CD14-positive monocyte (primary cell): ENCODE measurements at regions not wholly inside any gene's neighbourhood (a gene's known extent, or its start where the extent isn't known, plus 50 kb on each side); places are given as distances from the start of the nearest gene placed in this dataset.

Experiments
- DNase-seq, 3 donors: peaks; one replicate each; pipeline ENCODE4 v3.0.0-alpha.2; 2011 to 2022
- H2AFZ ChIP-seq: 2 replicates; pipeline ENCODE4 v1.6.0; 2012; ENCODE audit warnings: mild to moderate bottlenecking, low read depth, low read length, inconsistent platforms; ENCODE audit not compliant: insufficient read depth, poor library complexity, severe bottlenecking
- H3K27ac ChIP-seq, 2 donors: 1 replicate in 1 of 2; 2 replicates in 1 of 2; pipeline ENCODE4 v1.5.1; 2012 to 2013; ENCODE audit warnings: low read length in 2 of 2, control low read depth in 1 of 2, inconsistent platforms in 1 of 2, low read depth in 1 of 2, mild to moderate bottlenecking in 1 of 2
- H3K27me3 ChIP-seq, 2 donors: one replicate each; pipeline versions ENCODE4 v1.6.0 to v1.6.1; 2011 to 2013; ENCODE audit warnings: low read length in 2 of 2; ENCODE audit not compliant: control insufficient read depth in 2 of 2, insufficient read depth in 2 of 2
- H3K36me3 ChIP-seq, 2 donors: replicated peaks in 1 of 2; 1 replicate in 1 of 2; 2 replicates in 1 of 2; pipeline versions ENCODE4 v1.5.1 to v1.6.1; 2012 to 2013; ENCODE audit warnings: low read length in 2 of 2, control low read depth in 1 of 2, inconsistent platforms in 1 of 2, mild to moderate bottlenecking in 1 of 2; ENCODE audit not compliant: insufficient read depth in 2 of 2, control insufficient read depth in 1 of 2
- H3K4me1 ChIP-seq, 2 donors: 1 replicate in 1 of 2; 2 replicates in 1 of 2; pipeline versions ENCODE4 v1.5.1 to v1.6.1; 2012 to 2013; ENCODE audit warnings: low read length in 2 of 2, control low read depth in 1 of 2, inconsistent platforms in 1 of 2, mild to moderate bottlenecking in 1 of 2, moderate library complexity in 1 of 2; ENCODE audit not compliant: insufficient read depth in 2 of 2, control insufficient read depth in 1 of 2
- H3K4me2 ChIP-seq: replicated peaks from 2 replicates; pipeline ENCODE3; 2012; ENCODE audit warnings: low read length, moderate library complexity, mild to moderate bottlenecking; ENCODE audit not compliant: poor library complexity, severe bottlenecking; ENCODE audit errors: extremely low read depth
- H3K4me3 ChIP-seq, 3 experiments: fragments of 200-600 bp in 1 of 3; sonication (generic) in 1 of 3; replicated peaks in 1 of 3; 1 replicate in 2 of 3; 2 replicates in 1 of 3; pipeline ENCODE4 v1.5.1; 2011 to 2013; ENCODE audit warnings: low read length in 3 of 3, mild to moderate bottlenecking in 3 of 3, control low read depth in 2 of 3, low read depth in 2 of 3, inconsistent platforms in 1 of 3, moderate library complexity in 1 of 3
- H3K79me2 ChIP-seq: 2 replicates; pipeline ENCODE4 v1.6.0; 2012; ENCODE audit warnings: mild to moderate bottlenecking, control low read depth, inconsistent platforms, low read length, moderate library complexity; ENCODE audit not compliant: insufficient read depth
- H3K9ac ChIP-seq: 2 replicates; pipeline ENCODE4 v1.6.0; 2017; ENCODE audit warnings: low read length, mild to moderate bottlenecking; ENCODE audit not compliant: insufficient read depth, poor library complexity, severe bottlenecking
- H3K9me3 ChIP-seq, 2 donors: replicated peaks in 1 of 2; 1 replicate in 1 of 2; 2 replicates in 1 of 2; pipeline versions ENCODE4 v1.5.1 to v1.6.1; 2012 to 2013; ENCODE audit warnings: low read length in 2 of 2, control low read depth in 1 of 2; ENCODE audit not compliant: control insufficient read depth in 1 of 2, insufficient read depth in 1 of 2
- H4K20me1 ChIP-seq: 2 replicates; pipeline ENCODE4 v1.6.0; 2012; ENCODE audit warnings: mild to moderate bottlenecking, low read length, control low read depth, moderate library complexity; ENCODE audit not compliant: insufficient read depth
- H3K27ac Mint-ChIP-seq, 7 donors: one replicate each; pipeline ENCODE4 v1.8.0; 2020; ENCODE audit warnings: mild to moderate bottlenecking in 7 of 7, mixed read lengths in 7 of 7, moderate library complexity in 6 of 7, inconsistent platforms in 2 of 7
- H3K27me3 Mint-ChIP-seq, 3 donors: one replicate each; pipeline ENCODE4 v1.8.0; 2021 to 2022; ENCODE audit warnings: low read depth in 3 of 3, mild to moderate bottlenecking in 3 of 3, mixed read lengths in 3 of 3, moderate library complexity in 3 of 3, inconsistent platforms in 1 of 3
- H3K36me3 Mint-ChIP-seq, 2 donors: one replicate each; pipeline ENCODE4 v1.8.0; 2020; ENCODE audit warnings: mixed read lengths in 2 of 2, inconsistent platforms in 1 of 2, mild to moderate bottlenecking in 1 of 2
- H3K4me1 Mint-ChIP-seq: one replicate; pipeline ENCODE4 v1.8.0; 2020; ENCODE audit warnings: mild to moderate bottlenecking, mixed read lengths
- H3K4me3 Mint-ChIP-seq, 2 donors: one replicate each; pipeline ENCODE4 v1.8.0; 2020; ENCODE audit warnings: mild to moderate bottlenecking in 2 of 2, mixed read lengths in 2 of 2, moderate library complexity in 1 of 2
- H3K9me3 Mint-ChIP-seq, 7 donors: one replicate each; pipeline ENCODE4 v1.8.0; 2020 to 2022; ENCODE audit warnings: mixed read lengths in 7 of 7, mild to moderate bottlenecking in 6 of 7, moderate library complexity in 6 of 7, inconsistent platforms in 2 of 7
- WGBS: methylation state at CpG from one replicate; pipeline ENCODE4 v1.1.5; 2013; ENCODE audit warnings: missing lambda C conversion rate; ENCODE audit not compliant: insufficient coverage; 5-methylcytosine and 5-hydroxymethylcytosine counted together
- intact Hi-C, 2 donors: fragments of 100-400 bp; cut with micrococcal nuclease; formaldehyde crosslinking; loops; one replicate each; pipeline versions ENCODE4 v1.15.0 to v1.15.1; 2023
- TF ChIP-seq, protein P1 (sequence below): fragments of 200-600 bp; IDR thresholded peaks from one replicate; pipeline ENCODE4 v1.8.0; 2022; ENCODE audit warnings: antibody characterized with exemption, mild to moderate bottlenecking

DNA sequence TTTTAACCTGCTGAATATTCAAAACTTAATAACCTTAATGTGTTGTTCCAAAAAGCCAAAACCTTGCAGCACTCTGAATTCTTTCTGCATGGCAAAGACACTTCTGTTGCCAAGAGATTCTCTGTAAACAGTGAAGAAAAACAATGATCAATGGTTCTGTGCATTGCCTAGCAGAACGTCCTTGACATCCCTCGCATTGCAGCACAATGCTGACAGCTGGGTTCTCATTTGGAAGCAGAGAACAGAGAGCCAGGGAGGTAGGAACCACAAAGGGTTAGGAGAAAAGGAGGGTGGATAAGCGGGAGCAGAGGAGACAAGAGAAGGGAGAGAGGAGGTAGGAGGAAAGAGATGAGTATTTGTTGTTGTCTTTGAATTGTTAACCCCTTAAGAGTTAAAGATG, 501.1 kb downstream of the NAV3 start:
- no peak for DNase-seq
- H3K4me2 ChIP-seq, result no peak overlapping the region
- Mint-ChIP-seq H3K4me3 (no peak overlapping the region), H3K36me3 (no peaks in the 10 kb centered on the region), H3K9me3 (peaks cover 0 to 2% (median 0%) of the 10 kb centered on the region in 7 donors), H3K27ac (no peak overlapping the region), H3K27me3 (peaks cover 0 to 2% (median 0%) of the 10 kb centered on the region in 3 donors), H3K4me1 (no peaks in the 10 kb centered on the region)
- no peaks in the 10 kb centered on the region for H3K4me1 ChIP-seq
- H3K9ac ChIP-seq, result no peak overlapping the region
- no peaks in the 10 kb centered on the region for H3K9me3 ChIP-seq
- H2AFZ ChIP-seq, result no peak overlapping the region
- H3K4me3 ChIP-seq, result no peak overlapping the region
- no peaks in the 10 kb centered on the region for H3K36me3 ChIP-seq
- no peaks in the 10 kb centered on the region for H3K27me3 ChIP-seq
- WGBS, result 48% methylated on average over 2 of the region's 3 CpGs
- TF ChIP-seq, protein P1, sequence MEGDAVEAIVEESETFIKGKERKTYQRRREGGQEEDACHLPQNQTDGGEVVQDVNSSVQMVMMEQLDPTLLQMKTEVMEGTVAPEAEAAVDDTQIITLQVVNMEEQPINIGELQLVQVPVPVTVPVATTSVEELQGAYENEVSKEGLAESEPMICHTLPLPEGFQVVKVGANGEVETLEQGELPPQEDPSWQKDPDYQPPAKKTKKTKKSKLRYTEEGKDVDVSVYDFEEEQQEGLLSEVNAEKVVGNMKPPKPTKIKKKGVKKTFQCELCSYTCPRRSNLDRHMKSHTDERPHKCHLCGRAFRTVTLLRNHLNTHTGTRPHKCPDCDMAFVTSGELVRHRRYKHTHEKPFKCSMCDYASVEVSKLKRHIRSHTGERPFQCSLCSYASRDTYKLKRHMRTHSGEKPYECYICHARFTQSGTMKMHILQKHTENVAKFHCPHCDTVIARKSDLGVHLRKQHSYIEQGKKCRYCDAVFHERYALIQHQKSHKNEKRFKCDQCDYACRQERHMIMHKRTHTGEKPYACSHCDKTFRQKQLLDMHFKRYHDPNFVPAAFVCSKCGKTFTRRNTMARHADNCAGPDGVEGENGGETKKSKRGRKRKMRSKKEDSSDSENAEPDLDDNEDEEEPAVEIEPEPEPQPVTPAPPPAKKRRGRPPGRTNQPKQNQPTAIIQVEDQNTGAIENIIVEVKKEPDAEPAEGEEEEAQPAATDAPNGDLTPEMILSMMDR, result no peak
- no peaks in the 10 kb centered on the region for H4K20me1 ChIP-seq
- intact Hi-C loops, result no loop called here
- H3K79me2 ChIP-seq, result no peaks in the 10 kb centered on the region
- no peak overlapping the region for H3K27ac ChIP-seq

DNA sequence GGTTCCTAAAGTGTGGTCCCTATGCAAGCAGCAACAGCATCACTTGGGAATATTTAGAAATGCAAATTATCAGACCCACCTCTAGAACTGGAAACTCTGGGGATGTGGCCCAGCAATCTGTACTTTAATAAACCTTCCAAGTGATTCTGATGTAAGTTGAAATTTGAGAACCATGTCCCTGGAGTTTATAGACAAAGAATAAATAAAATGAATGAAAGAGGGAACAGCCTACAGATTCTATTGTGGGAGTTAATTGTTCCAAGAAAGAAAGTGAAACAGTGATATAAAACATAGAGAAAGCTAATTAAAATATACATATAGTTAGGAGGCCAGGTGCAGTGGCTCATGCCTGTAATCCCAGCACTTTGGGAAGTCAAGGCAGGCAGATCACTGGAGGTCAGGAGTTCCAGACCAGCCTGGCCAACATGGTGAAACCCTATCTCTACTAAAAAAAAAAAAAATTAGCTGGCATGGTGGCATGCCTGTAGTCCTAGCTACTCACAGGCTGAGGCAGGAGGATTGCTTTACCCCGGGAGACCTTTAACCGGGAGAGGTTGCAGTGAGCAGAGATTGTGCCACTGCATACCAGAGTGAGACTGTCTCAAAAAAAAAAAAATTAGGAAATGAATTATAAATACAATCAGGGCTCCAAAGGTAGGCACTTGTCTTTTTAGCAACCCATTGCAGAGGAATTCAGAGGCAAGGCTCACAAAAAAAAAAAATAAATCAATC, 507.5 kb downstream of the NAV3 start:
- H3K36me3 ChIP-seq, result no peaks in the 10 kb centered on the region
- H3K27me3 ChIP-seq, result no peaks in the 10 kb centered on the region
- intact Hi-C loops, result no loop called here
- TF ChIP-seq, protein P1, result no peak
- Mint-ChIP-seq H3K9me3 (peaks cover 0 to 4% (median 2%) of the 10 kb centered on the region in 7 donors), H3K27me3 (peaks cover 2 to 3% (median 2%) of the 10 kb centered on the region in 3 donors), H3K4me1 (no peaks in the 10 kb centered on the region), H3K36me3 (no peaks in the 10 kb centered on the region), H3K4me3 (no peak overlapping the region), H3K27ac (no peak overlapping the region)
- peaks cover 4 to 7% of the 10 kb centered on the region in 2 donors for H3K9me3 ChIP-seq
- no peak for DNase-seq
- H3K4me2 ChIP-seq, result no peak overlapping the region
- no peaks in the 10 kb centered on the region for H3K4me1 ChIP-seq
- no peak overlapping the region for H3K27ac ChIP-seq
- H3K79me2 ChIP-seq, result no peaks in the 10 kb centered on the region
- H2AFZ ChIP-seq, result no peak overlapping the region
- WGBS, result 93% methylated on average over 2 of the region's 2 CpGs
- H3K9ac ChIP-seq, result no peak overlapping the region
- no peak overlapping the region for H3K4me3 ChIP-seq
- H4K20me1 ChIP-seq, result no peaks in the 10 kb centered on the region
